8988T (cell line): ENCODE measurements at regions not wholly inside any gene's neighbourhood (a gene's known extent, or its start where the extent isn't known, plus 50 kb on each side); places are given as distances from the start of the nearest gene placed in this dataset.
"Not testable (repeated sequence)": the region's sequence is repeated elsewhere in the genome, so short reads cannot be mapped to it uniquely, and the experiment has no call there.

Experiments
- DNase-seq: peaks from one replicate; pipeline ENCODE4 v3.0.0; 2011

DNA sequence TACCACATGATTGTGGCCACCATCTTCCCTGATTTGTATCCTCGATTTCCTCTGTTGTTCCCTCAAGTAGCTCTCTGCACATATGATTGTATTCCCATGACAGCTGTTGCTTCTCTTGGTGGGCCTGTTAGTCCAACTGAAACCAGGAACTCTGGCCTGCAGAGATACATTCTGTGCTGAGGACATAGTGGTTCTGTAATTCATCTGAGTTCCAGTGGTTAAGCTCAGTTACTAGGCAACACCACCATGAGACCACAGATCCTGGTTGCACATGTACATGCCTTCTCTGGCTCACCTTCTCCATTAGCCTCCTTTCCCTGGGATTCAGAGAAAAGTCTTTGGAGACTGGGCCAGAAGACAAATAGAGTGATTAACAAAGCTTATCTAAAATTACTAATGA, 172.1 kb upstream of the SLC7A11 start:
- no peak for DNase-seq

DNA sequence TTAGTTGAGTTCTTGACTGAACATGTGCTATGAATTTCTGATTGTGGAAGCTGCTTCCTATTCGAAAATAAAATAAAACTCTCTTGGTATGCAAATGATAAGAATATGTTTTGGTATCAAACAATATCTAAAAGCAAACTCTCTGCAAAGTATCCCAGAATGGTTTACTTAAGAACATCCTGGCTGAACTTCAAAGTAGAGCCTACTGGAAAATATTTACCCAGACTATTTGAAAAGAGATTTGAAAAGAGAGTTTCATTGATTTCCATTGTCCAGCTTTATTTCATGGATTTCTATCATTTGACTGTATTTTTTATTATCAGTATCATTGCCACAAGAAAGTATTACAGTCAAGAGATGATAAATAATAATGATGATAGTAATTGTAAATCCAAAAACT, 171.1 kb upstream of the SLC7A11 start:
- no peak for DNase-seq

DNA sequence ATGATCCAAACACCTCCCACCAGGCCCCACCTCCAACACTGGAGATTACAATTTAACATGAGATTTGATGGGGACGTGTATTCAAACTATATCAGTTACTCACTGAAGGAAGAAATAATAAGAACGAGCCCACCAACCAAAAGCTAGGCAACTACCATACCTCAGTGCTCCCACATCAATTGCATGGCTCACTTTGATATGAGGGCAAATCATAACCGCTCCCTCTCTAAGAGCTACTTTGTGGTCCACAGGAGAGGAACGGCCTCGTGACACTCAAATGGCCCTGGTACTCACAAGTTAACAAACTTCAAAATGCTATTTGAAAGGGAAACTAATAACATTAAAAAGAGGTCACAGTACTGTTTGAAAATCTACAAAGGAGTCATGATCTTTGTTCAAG, 170.7 kb upstream of the SLC7A11 start:
- DNase-seq: no peak

DNA sequence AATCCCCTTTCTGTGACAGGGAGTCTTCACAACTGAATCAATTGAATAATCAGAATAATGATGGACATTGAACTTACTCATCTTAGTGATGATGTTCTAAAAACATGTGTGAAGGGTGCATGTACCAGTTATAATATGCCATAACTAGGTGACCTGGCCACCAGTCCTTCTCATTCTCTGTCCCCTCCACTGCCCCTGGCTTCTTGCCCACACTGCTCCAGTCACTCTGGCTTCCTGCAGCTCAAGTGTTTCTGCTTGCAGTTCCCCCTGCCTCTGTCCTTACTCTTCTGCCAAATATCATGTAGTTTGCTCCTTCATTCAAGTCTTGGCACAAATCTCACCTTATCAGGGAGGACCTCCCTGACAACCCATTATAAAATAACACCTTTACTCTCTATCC, 168.1 kb upstream of the SLC7A11 start:
- DNase-seq: no peak

DNA sequence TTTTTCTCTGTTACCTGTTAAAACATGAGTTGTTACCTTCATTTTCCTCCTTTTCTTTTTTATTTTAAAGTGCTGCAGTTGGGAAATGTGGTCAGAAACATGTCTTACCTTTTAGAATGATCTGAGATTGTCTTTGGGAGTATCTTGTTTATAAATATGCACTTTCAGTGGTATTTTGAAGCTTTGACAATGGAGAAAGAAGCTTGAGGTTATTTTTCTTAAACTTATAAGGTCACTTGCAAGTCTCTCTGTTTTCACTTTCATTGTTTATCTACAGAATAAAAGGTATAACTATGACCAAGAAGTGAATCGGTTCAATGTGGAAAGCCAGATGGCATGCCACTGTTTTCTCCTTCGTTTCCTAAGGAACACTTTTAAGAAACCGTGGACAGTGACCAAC, 167.5 kb upstream of the SLC7A11 start:
- no peak for DNase-seq

DNA sequence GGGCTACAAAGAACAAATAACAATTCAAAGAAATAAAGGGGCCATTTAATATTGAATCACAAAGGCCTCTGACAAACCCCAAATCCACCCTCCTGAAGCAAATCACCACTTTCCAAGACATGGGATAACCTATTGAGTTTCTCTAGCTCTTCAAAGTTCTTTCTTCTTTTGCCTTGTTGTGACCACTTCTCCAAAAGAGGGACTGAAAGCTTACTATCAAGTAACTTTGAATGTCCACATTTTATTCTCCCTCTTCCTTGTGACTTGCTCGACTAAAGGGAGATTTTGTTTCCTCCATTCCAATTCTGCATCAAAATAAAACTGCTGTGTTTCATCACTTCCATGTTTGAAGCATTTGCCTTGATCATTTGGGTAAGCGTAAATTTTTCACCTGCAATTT, 166.6 kb upstream of the SLC7A11 start:
- DNase-seq: no peak

DNA sequence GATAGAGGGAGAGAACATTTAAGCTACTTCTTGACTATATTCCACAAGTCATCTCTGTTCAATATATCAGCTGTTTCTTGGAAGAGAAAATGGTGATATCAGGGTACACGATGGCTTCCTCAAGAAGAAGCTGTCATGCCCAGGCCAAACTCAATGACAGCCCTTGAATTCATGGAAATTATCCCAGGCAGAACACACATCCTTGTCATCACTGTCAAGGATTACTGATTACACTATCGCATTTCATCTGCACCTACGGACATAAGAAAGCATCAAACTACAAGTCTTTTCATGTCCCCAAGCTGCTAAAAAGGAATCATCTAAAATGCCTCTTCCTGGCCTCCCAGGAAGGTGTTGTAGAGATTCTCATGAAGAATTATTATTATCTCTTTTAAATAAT, 165.2 kb upstream of the SLC7A11 start:
- no peak for DNase-seq

DNA sequence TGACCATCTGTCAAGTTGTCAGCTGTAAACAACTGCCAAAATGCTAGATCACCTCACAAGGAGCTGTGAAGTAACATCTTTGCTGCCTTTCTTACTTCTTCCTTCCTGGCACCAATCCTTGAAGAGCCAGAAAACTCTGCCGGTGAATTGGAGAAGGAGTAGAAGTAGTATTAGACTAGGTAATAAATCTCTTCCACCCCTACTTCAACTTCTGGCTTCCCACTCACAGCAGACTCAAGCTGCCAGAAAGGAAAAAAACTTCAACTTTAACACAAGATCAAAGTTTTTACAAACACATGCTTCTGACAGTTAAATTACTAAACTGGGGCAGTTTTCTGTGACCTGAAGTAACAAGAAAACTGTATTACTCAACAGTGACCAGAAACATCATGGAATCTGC, 164.7 kb upstream of the SLC7A11 start:
- no peak for DNase-seq

DNA sequence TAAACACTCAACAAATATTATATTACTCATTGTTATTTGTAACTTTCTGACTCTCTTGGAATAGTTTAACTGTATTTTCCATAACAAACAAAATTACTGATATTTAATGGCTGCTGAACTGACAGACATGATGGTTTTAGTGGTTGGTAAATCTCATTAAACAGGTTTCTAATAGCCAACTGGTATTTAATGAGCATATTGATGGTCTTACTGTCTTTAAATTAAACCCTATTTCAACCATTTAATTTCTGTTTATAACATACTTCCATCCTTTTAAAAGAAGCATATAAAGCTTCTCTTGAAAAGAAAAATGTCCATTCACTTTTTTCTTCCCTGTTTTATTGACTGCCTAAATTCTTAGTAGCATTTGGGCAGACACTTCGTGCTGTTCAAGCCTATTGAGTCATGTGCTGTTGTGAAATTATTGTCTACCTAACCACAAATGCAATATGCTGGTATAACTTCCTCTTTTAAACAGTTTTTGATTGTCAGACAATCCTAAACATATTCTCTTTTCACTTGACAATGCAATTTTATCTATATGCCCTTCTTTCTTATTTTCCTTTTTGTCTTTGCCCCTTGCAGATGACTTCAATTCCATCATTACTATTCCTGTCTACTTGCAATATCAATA, 163.9 kb upstream of the SLC7A11 start:
- no peak for DNase-seq

DNA sequence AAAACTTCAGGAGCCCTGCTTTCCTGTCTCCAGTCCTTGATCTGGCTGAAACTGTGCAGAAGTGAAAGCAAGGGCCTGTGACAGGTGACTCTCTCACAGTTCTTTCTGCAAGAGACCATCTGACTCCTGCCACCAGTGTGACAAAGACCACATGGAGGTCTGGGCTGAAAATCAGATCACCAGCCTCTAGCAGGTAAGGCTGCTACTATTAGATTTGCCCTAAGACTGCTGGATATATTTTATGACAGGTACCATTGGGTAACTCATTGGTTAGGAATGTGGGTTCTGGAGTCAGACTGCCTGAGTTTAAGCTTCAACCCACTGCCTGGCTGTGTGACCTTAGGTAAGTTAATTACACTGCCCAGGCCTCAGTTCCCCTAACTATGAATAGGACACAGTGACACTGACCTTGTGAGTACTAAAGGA, 163.3 kb upstream of the SLC7A11 start:
- no peak for DNase-seq

DNA sequence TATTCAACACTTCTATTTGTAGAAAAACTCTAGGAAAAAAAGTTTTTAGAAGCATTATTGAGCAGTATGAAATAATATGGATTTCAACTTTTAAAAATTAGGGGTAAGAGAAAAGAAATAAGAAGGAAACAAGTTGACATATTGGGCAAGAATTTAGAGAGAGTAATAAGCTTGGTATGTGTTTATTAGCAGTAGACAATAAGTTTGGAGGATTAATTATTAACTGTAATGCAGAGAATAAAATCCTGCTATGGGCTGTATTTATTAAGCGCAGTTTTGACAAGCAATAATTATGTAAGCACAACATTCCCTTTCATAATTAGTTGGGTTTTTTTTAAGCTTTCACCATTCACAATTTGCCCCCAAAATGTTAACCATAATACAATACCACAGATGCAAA, 162.7 kb upstream of the SLC7A11 start:
- no peak for DNase-seq

DNA sequence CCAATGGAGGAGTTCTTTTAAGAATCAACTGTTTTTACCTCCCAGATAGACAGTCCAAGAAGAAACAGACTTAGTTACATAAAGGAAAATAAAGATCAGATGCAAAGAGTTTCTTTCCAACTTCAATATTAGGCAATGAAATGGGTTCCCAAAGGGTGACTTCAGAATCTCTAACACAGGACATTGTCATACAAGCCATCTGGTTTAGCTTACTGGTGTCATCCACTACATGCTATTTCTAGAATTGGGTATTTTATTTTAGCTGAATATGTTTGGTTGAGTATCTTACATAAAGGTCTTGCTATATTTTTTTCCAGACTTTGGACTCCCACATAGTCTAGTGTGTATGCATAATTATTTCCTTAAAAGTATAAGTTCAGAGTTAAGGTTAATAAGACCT, 162.1 kb upstream of the SLC7A11 start:
- no peak for DNase-seq

DNA sequence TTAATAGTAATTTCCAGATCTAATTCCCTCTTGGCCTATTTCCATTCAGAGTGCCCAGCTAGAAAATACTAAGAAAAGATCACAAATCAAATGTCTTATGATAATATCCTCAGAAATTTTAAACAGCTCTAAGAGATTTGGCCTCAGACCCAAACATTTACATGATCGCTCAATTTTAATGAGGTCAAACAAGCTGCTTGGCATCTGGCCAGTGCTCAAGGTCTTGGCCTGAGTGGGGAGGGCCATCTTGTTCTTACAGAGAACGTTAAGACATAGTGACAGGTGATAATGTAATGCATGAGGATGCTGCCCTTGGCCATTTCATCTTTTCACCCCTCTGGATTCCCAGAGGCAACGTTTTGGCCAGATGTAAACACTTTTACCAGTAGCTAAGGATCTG, 159.2 kb upstream of the SLC7A11 start:
- no peak for DNase-seq

DNA sequence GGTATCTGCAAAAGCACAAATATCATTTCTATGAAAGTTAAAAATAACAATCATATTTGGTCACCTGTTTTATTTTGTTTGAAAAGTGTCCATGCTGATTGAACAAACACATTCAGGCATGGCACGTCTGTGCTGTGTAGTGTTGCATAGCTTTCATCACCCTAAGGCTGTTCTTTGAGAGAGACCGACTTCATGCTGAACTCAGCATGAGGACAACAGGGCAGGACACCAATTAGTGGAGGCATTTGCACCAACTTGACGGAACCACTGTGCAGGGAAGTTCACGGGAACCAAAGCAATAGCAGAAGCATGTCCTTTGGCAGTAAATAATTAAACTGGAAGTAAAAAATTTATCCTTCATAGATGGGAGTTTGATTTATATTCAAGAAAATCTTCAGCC, 158.4 kb upstream of the SLC7A11 start:
- no peak for DNase-seq

DNA sequence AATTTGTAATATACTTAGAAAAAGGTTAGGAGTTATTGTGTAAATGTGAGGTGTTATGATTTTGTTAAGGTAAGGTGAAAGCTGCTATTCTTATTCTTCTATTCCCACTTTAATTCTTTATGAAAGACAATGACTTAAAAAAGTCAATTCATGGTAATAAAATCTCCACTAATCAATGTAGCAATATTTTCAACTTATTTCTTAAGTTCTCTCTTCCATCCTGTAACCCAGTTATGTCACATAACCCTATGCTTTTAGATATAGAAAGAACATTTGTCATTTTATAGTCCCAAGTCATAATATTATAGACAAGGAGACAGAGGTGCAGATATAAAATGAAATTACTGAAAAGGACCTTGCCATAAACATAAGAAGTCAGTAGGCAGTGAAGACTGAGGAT, 157.9 kb upstream of the SLC7A11 start:
- DNase-seq: no peak

DNA sequence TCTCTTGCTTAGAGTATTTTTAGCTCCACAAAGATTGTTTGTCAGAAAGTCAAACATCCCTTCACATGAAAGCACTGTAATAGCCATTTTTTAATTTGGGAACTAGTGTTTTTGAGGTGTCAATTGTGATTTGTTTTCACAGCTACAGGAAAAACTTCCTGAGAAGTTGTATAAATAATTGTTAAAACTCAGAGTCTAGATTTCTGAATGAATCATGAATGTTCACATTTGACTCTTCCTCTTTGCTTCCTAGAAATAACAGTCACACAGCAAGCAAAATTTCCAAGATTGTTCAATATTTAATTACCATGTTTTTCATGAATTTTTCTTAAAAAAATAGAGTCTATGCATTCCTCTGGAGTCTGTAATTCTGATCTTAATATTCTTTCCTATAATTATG, 156.9 kb upstream of the SLC7A11 start:
- DNase-seq: no peak

DNA sequence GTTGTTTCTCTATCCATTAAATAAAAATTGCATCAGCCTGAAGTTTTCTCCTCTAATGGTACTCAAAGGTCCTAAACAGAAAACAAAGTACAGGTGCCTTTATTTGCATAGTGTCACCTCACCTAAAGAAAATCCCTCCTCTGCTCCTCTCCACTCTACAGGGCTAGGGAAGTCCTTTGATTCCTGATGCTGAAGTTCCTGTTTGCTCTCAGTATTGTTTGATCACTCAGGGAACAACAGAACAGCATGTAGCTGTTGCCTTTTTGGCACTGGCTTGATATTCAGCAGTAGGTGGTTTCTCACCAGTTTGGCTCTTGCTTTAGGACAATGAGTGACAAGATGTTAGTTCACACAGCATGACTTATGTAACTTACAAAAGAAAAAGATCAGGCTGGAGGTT, 156.2 kb upstream of the SLC7A11 start:
- no peak for DNase-seq

DNA sequence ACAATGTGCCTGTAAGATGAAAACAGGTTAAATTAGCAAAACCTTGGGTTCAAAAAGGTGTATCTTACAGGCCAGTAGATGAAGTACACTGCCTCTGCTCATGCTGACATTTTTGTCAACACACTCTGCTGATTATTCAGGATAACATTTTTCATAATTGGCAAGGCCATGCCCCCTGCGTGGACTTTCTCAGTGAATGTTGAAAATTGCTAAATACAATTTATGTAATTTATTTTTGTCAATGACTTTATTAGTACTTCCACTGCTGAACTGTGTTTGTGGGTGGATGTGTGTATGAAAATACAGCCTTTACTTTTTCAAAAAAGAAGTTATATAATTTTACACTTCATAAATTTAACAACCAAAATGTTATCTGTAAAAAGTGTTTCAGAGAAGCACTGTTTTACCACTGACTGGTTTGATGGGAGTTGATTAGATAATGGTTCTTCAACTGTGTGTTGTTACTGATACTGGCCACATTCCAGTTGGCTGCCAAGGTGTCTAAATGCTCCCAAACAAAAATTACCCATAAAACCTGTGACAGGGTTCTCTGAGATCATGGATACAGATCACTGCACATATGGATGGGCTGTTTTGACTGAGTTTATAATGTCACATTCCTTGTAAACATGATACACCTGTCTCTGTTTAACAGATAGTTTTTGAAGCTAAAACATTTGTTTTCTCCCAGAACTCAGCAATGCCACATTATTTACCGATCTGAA, 151.9 kb upstream of the SLC7A11 start:
- no peak for DNase-seq

DNA sequence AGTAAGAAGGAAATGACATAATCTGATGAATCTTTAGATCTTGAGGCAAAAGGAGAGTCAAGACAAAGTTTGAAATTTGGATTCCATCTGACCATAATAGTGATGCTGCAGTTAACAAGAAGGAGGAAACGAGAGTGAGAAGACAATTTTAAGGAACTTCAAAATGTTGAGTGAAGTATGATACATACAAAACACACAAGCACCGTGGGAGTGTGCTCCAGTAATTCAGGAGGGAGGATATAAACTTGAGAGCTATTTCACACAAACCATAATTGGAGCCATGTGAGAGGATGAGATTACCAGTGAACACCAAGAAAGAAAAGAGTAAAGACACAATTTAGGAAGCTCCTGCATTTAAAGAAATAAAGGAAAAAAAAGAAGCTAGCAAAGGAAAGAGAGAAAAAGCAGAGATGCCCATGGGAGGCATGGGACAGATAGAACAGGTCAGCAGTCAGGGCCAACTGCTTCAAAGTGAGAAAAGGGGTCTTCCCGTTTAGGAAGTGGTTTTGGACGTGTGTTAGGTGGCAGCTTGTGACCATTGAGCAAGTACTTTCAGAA, 150.7 kb upstream of the SLC7A11 start:
- DNase-seq: no peak

DNA sequence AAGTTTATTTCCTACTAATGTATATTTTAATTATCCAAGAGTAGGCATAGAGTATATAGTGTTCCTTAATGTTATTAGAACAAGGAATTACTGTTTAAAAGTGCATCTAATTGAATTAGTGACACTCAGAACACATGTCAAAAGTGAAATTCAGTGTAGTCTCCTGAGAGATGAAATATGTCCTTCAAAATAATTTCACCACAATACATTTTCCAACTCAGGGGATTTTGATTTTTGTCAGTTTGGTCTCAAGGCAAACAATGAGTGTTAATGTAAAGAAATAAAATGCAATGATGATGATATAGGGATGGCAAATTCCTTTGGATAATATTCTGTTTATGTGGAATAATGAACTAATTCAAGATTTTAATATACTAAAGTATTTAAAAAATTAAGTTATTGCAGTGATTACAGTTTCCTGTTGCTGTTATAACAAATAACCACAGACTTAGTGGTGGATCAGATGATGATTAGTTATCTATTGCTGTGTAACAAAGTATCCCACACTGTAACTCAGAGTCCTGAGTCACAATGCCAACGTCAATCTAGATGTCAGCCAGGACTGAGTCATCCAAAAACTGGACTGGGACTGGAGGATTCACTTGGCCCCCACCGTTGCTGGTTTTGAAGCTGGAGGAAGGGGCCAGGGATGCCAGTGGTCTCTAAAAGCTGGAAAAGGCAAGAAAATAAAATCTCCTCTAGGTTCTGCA, 148.0 kb upstream of the SLC7A11 start:
- DNase-seq: no peak

DNA sequence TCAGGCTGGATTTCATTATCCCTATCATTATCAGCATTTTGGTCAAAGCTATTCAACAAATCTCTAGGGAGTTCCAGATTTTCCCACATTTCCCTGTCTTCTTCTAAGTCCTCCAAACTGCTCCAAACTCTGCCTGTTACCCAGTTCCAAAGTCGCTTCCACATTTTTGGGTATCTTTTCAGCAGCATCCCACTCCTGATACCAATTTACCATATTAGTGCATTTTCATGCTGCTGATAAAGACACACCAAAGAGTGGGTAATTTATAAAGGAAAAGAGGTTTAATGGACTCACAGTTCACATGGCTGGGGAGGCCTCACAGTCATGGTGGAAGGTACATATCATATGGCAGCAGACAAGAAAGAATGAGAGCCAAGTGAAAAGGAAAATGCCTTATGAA, 132.8 kb upstream of the SLC7A11 start:
- DNase-seq: no peak

DNA sequence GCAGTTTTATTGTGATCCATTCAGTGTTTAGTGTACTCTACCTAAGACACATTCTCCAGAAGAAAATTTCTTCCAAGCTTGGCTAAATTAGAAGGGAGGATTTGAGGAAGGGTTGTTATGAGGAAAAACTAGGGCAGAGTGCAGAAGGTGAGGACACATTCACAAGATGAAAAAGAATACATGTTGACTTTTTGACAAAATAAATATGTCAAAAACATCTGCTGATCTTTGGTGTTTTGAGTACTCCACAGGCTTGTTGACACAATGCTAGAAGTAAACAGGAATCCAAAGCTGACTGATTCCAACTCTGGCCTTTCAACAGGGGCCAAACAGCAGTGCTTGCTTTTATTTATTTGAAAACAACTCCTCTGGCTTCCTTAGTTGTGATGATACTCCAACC, 125.8 kb upstream of the SLC7A11 start:
- no peak for DNase-seq

DNA sequence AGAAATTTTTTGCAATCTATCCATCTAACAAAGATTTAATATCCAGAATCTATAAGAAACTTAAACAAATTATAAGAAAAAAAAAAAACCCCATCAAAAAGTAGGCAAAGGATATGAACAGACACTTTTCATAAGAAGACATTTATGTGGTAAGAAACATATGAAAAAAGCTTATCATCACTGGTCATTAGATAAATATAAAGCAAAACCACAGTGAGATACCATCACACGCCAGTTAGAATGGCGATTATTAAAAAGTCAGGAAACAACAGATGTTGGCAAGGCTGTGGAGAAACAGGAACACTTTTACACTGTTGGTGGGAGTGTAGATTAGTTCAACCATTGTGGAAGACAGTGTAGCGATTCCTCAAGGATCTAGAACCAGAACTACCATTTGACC, 110.3 kb upstream of the SLC7A11 start:
- not testable (repeated sequence) for DNase-seq

DNA sequence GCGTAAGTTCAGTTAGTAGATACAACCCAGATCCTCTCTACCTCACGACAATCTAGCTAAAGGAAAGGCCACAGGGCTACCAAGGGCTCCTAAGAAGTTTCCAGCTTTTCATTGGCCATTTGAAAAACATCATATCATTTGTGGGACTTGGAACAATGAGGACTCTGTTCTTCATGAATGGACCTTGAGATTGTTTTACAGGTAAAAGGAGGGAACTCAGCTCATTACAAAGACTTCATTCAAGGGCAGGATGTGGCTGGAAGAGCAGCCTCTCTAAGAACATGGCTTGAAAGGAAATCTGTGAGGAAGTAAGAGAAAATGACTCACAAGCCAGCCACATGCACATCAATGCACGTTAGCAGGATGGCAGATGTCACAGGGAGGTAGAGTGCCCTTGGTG, 105.9 kb upstream of the SLC7A11 start:
- no peak for DNase-seq
